ENCODE measurements at regions not wholly inside any gene's neighbourhood (a gene's known extent, or its start where the extent isn't known, plus 50 kb on each side); places are given as distances from the start of the nearest gene placed in this dataset.

DNA sequence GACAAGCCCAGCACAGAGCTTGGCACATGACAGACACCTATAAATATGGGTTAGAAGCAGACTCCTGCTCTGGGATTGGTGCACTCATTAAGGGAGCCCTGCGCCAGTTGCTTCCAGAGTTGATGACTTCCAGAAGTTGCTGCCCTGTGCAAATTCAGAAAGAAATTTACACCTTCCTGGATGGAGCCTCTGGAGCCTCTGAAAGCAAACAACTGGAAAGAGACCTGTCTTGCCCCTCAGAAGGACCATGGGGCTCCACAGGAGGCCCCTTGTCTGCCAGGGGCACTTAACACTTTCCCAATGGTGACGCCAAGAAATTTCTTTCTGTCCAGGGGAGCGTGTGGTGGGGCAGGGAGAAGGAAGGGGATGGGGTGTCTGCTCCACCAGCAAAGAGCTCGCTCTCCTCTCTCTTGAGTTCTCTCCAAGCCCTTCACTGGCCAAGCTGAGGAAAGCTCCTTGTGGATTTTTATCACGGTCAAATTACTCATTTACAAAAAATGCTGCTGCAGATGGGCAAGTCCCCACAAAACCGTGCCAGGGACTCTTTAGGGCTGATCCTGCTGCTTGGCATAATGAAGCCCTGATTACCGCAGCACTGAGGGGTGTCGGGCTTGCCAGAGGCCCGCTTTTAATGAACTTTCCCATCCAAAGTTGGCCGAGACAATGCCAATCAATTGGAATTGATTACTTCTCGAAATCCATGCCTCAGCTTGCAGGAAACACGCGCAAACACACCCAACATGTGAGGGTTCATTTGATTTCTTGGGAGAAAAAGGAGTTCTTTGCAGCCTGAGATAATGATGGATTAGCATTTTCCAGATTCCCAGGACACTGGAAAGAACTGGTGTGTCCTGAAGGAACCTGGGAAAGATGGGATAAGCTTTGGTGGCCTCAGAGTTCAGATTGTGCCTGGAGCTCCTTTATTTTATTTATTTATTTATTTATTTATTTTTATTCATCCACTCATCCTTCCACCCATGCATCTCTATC, 583.6 kb upstream of the CDH5 start:
- DNase-seq, result no peak

DNA sequence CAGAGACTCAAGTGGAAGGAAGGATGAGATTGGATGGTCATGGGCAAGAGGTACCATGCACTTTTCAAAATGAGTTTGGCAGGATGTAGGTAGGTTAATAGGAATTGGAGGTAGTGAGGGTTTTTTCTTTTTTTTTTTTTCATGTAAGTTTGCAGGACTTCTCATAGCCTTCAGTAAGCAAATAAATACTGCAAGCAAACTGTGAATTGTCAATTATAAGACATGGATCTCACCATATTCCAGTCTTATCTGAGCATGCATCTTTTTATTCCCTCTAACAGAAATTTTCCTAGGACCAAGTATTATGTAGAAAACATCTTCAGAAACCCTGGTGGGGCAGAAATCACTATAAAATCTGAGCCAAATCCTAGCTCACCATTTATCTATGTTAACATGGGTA, 584.6 kb upstream of the CDH5 start:
- DNase-seq, result no peak

DNA sequence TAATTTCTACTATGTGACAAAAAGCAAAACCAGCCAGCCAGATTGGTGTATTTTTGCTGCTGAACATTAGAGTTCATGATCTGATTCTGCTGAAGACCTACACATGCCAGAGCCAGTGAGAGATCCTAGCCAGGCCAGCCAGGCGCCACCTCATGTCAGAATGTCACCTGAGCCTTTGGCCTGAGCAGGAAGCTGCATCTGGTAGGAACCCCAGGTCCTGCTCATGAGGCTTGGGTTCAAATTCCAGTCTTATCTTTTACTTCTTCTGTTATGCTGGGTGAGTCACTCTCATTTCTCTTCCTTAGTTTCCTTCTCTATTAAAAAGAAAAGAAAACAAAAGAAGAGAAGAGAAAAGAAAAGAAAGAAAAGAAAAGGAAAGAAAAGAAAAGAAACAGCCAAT, 585.1 kb upstream of the CDH5 start:
- DNase-seq, result no peak

DNA sequence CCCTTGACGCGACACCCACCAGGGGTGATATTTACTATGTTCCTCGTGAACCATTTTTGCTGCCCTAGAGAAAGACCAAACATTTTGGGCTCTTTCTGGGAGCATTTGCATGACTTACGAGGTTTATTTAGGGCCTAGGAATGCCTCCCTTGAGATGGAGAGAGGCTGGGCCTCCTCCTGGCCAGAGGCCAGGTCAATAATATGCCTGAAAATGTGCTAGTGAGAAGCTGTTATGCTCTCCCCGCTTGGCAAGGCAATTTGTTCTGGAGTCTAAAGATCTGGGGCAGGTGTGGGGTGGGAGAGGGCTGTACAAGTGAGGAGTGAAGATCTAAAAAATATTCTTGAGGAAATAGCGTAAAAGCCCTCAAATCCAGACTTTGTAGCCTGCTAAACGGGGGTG, 587.3 kb upstream of the CDH5 start:
- no peak for DNase-seq

DNA sequence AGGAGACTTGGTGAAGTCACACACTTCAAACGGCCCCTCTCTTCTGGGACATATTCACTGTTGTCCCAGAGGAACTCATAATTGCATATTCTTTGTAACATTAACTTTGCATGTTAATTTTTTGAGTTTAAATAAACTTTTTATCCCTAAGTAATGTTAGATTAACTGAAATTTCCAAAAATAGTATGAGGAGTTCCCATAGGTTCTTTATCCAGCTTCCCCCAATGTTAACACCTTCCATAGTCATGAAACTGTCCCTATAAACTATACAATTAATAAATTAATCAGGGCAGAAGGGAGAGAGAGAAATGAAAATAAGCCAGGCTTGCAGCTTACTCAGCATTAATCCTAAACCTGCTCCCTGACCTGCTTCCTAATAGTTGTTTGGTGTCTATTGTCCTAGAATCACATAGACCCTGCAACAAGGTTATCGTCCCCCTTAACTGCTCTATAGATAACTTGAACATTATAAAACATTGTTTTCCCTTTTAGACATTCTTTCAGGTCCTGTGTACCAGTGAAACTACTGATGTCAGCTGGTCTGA, 589.8 kb upstream of the CDH5 start:
- DNase-seq, result no peak

DNA sequence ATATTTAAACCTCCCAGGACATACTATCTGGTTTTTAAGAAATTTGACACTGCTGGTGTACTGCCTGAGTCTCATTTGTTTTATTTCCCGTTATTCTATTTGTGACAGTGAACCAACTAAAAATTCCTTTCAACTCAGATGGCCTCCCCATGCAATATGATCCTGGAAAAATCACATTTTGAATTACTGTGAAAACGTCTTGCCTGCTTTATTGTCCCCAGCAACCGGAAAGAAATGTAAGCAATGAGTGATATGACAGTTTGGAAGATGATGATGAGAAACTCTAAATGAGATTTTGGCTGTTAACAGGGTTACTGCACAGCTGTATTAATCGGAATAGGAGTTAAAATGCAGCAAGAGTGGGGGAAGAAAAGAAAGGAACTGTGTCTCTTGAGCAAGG, 590.7 kb upstream of the CDH5 start:
- DNase-seq, result no peak

DNA sequence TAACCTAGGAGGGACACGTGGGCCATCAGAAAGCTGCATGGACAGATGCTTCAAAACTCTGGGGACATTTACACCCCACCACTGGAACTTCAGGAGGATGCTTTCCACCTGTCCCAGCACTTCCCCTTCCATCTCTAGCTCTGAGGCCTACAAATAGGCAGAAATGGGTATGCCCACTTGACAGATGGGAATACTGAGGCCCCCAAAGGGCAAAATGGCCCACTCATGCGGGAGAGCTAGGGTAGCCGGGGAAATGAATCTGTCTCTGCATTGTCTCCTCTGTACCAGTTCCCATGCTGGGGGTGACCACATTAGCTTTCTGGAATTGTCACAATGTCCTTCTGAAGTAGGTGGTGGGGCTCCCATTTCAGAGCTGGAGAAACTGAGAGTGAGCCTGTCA, 592.1 kb upstream of the CDH5 start:
- no peak for DNase-seq

DNA sequence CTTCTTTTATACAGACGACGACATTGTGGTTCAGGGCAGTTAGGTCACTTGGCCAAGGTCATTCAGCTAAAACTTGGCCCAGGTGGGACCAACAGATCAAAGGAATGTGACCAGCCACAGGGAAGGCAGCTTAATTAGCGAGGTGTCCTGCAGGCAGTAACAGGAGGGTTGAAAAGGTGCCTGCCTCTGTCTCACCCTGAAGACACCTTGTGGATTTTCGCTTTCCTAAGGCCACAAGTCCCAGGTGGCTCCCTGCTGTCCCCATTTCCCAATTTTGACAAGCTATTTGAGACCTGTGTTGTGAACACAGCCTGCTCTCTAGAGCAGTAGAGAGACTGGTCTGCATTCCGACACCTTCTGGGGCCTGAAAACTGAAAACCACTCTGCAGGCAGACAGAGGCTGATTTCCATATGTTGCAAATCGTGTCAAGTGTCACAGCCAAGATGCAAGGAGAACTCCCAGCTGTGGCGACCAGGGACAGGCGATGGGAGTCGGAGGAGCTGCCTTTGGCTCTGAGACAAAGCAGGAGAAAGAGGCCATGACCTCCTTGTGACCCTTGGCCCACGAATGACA, 593.1 kb upstream of the CDH5 start:
- DNase-seq, result no peak

DNA sequence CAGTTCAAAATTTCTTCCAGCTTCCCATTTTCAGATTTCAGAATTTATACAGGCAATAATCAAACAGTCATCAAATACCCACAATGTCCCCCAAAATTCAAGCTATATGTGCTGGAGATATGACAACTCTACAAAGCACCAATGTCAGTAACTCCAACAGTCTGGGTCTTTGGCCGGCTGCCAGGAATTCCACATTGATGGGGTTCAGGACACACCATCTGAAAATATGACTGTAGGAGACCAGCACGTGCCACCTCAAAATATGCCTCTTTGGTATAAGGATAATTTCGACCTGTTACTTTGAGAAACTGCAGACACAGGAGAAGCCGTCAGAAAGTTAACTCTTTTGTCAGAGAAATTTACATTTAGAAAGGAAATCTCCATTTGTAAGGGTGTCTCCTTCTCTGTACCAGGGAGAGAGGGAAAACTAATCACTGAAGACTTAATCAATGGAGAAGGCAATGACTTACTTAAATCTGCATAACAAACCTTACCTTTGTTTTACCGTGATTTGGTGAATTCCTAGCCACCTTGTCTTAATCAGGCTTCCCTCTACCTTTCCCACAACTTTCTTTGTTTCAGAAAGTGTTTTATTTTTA, 594.3 kb upstream of the CDH5 start:
- no peak for DNase-seq

DNA sequence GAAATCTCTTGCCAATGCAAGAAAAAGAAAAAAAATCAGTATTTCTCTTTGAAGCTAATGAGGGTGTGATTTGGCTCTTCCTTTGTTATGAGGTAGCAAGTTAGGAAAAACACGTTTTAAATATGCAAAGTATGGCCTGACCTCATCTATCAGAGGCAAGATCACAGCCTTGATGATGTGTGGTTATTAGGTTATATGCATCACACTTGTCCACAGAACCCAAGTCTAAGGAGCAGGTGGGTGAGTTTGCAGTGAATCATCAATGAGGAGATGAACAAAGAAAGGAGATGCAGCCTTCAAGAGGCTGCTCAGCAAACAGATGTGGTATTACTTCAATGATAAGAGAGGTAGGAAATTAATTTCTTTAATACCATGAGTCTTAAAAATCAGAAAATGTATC, 594.8 kb upstream of the CDH5 start:
- DNase-seq, result no peak

DNA sequence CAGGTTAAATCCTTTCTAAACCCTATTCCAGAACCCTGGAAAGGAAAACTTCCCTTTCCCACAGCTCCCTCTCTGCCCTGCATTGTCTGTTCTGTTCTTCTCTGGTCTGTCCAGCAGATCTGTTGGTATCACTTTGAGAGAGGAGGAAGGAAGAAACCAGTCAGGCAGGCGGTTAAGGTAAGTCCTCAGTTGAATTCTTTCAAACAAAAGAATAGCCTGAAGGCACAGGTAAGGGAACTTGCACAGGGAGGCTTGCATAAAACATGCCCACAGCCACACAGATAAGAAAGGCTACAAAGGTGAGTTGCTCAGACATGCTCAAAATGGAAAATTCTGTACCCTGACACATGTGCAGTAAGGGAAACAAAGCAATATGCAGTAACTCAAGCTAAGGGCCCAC, 595.7 kb upstream of the CDH5 start:
- no peak for DNase-seq

DNA sequence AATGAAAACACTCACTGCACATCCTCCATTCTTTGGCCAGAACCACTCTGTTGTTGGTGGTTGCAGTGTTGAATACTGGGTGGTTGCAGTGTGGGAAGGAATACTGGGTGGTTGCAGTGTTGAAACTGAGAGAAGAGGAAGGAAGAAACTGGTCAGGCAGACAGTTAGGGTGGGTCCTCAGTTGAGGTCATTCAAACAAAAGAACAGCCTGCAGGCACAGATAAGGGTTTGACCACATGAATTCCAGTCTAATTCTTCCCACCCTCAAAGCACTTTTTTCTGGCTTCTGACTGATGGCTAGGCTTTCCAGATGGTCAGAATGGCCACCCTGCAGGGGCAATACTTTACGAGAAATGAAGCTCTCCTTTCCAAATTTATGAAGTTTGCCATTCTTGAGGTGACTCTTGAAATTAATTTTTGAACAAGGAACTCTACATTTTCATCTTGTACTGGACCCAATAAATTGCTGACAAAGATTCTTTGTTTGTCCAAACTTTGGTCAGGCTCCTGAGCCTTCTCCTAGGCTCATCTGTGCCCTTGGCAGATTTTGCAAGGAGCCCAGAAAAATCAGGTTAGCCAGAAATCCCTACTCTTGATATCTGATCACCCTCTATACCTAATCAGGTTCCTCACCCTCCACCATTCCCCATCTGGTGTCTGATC, 596.6 kb upstream of the CDH5 start:
- no peak for DNase-seq

DNA sequence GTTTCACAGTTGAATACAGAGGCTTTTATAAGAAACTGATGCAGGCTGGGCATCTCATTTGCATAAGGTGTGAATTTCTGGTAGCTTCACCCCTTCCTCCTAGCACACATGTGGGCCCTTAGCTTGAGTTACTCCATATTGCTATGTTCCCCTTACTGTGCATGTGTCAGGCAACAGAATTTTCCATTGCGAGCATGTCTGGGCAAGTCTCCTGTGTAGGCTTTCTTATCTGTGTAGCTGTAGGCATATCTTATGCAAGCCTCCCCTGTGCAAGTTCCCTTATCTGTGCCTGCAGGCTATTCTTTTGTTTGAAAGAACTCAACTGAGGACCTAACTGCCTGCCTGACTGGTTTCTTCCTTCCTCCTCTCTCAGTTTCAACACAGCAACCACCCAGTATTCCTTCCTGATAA, 597.4 kb upstream of the CDH5 start:
- DNase-seq, result no peak

DNA sequence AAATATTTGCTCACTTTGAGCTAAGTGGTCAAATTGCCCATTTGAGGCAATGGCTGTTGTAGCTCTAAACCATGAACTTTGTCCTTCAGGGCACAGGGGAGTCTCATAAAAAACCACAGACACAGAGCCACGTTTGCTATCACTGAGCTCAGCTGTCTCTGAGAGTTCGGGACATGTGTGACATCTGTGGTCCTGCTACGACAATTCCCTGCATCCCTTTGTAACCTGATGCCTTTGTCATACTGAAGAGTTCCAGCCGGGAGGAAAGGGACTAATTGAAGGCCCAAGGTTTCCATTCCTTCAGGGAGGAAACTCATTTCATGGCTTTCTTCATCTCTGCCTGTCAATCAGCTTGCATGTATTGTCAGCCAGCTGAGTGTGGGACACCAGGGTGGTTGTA, 599.4 kb upstream of the CDH5 start:
- no peak for DNase-seq

DNA sequence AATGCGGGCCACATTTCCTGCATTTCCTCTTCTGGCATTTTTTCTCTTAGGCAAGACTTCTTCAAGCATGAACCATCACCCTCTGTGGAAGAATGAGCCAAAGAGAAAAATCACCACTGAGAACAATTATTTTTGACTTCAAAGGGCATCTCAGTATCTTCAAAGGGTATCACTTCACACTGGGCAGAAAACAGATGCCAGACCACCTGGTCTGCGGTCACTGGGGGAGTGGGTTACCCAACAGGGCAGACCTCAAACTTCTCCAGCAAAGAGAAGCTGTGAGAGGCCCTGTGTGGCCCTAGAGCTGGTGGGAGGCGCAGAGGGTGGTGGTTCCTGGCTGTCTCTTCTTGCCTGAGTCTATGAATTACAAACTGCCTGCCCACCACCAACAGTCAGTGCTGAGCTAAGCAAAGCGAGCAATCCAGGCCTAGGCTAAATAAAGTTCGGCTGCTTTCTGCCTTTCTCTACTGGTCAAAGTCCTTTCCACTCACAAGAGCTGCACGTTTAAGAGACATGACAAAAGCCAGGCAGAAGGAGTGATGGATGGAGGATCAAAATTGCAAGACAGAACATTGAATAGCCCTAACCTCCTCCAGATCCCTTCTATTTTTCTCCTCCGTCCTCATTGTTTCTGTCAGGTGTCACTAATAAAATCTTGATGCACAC, 602.7 kb upstream of the CDH5 start:
- no peak for DNase-seq

DNA sequence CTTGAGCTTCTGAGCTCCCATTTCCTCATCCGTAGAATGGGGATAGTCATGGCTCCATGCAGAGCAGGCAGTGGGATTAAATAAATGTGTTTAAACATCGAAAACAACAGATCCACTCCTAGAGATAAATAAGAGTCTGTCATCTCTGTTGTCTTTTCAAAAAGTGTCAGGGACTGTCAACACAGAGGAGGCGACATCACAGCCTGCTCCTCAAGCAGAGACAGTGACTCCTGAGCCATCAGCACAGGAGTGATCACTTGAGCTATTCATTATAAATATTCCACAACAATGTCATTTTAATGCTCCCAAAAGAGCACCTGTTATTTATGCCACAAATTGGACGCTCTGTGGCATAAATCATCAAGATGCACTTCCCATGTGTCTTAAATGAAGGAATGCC, 605.6 kb upstream of the CDH5 start:
- no peak for DNase-seq

DNA sequence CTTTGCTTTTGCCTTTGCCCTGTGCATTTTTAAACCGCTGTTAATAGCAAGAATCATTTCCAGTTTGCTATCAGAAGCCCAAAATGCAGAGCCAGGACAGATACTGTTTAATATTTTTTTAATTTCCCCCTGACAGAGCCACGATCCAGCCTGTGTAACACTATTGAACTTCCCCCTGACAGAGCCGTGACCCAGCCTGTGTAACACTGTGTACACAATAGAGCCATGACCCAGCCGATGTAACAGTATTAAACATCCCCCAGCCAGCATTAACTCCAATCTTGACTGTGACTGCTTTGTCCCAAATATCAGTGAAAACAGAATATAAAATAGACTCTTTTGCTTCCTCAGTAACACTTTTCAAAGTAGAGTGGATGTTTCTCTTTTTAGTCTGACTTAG, 607.9 kb upstream of the CDH5 start:
- DNase-seq, result no peak

DNA sequence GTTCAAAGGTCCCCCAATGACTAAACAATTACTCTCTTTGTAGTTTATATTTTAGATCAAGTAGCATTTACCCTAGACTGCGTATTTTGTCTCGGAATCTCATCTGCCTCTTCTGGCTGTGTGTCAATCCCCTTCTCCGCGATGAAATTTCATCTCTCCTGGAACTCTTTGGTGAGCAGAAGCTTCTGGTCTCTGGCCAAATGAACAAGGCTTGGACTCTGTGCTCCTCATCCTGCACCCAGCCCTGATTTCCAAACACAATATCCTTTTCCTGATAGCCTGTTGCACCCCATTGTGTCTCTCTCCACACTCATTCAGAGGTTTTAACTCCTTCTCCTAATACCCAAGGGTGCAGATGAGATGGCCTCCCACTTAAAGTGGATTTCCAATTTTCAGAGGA, 609.4 kb upstream of the CDH5 start:
- DNase-seq, result no peak

DNA sequence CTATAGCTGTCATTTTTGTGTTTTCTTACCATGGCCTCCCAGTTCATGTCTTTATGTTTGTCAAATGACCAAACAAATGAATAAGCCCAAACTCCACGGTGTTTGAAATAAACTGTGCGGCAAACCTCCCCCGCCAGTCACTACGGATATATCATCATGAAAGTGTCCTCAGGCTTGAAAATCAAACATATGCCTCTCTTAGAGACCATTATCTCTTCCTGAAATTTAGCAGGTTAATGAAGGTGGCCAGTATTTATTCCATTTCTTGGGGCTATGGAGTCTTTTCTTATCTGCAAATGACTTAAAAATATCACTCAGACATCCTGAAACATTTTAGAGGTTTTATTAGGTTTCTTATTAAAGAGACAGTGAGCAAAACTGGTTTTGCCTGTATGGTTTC, 610.3 kb upstream of the CDH5 start:
- DNase-seq, result no peak

DNA sequence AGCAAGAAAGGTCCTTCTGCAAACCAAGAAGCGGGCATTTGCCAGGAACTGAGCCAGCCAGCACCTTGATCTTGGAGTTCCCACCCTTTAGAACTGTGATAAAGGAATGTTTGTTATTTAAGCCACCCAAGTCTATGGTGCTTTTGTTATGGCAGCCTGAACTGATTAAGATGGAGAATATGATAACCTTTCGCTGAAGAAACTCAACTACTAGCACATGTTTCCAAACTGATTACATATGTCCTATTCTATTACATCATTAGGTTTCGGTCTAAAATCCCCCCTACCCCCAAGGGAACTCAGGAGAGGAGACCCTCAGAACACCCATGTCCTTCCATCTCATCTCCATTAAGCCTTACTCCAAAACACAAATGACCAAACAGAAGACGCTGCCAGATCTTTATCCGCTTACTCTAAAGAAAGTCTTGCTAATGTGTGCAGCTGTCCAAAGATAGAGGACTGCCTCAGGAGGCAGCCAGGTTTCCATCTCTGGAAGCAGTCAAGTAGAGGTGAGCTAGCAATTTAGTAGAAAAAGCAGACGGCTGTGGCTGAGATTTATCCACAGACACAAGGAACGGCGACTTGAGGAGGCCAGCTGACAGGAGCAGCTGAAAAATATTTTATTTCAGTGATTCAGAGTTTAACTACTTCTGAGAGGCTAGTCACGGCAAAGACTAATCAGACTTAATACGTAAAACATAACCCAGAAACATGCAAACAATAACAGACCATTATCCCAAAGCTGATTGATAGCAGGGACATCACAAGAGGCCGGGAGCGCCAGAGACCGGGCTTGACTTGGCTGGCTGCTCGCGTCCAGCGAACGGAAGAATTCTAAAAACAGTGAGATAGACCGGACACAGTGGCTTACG, 611.4 kb upstream of the CDH5 start:
- DNase-seq, result no peak

DNA sequence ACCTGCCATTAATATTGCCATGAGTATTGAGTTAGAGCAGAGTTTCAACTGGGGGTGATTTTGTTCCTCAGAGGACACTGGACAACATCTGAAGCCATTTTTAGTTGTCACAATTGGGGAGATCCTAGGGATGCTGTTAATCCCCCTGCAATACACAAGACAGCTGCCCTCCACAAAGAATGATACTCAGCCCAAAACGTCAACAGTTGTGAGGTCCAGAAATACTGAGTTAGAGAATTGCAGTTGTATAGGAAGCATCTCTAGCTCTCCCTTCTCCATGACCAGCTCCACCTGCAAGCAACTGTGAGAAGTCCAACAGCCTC, 614.0 kb upstream of the CDH5 start:
- DNase-seq, result no peak
